ENCODE measurements at regions not wholly inside any gene's neighbourhood (a gene's known extent, or its start where the extent isn't known, plus 50 kb on each side); places are given as distances from the start of the nearest gene placed in this dataset.

DNA sequence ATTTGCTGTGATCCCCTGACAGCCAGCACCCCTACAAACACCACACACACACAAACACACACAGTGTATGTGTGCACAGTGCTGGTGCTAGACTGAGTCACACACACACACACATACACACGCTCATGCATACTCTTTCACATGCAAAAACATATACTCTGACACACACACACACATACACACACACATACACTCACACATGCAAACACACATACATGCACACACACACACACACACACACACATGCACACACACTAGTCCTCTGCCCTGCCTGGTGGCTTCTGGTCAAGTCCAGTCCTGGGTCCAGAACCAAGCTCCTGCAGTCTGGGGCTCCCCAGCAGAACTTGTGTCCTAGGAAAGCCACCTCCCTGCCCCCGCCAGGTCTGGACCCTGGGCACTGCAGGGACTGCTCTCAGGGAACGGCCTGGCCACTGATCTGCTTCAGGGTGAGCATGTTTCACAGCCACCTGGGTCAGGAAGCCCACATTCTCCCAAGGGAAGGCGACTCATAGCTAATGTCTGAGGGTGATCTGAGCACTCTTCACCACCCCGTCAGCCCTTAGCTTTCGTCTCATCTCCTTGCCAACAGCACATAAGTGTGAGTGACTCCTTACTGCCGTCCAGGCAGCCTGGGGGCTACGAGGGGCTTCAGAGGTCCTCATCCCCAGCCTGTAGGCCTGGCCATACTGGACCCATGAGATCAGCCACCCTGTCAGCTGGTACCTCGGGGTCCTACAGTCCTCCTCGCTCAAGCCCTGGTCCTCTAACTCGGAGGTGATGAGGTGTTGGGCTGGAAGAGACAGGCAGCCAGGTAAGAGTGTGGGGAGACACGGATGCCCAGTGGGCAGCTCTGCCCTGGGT is 88.1 kb downstream of the MCFD2 start:
- no peak for ATAC-seq (ENCODE audit: low FRiP score)

DNA sequence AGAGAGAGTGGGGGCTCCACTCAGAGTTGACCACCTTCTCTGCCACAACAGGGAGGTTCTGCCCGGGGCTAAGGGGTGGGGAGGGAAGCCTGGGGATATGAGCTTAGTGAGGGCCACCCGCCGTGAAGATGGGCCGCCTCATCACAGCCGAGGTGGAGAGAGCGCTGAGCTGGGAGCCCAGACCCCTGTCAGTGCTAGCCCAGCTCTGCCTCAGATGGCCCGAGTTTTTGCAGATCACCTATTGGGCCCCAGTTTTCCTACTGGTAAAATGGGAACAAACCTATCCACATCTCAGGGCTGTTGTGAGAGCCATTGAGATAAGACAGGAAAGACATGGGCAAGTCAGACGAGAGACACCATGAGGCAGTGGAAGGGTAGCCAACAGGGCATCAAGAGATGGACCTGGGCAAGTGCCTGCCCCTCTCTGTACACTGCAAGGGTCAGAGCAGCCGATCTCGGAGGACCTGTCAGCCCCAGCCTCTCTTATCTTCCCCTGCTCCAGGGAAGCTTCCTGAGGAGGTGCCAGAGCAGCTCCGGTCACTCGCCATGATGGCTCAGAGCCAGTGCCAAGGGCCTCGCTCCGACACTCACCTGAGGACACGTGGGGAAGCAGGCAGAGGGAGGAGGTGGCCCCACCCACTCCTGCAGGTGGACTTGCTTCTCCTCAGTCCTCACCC is 88.9 kb downstream of the MCFD2 start:
- intact Hi-C loops (cut with DNase I) = no loop called here
- Histone ChIP-seq H3K4me3 (ENCODE audit: low read length in 2 of 2) (no peak overlapping the region), H3K27ac (ENCODE audit: low read depth in 1 of 2, low read length in 2 of 2) (no peak overlapping the region), H3K27me3 (ENCODE audit: control insufficient read depth in 1 of 2, insufficient read depth in 2 of 2, low read length in 1 of 2) (no peaks in the 10 kb centered on the region), H3K4me1 (ENCODE audit: control insufficient read depth in 1 of 2, insufficient read depth in 2 of 2, low read length in 2 of 2) (no peaks in the 10 kb centered on the region), H3K36me3 (ENCODE audit: control insufficient read depth in 1 of 2, insufficient read depth in 2 of 2, low read length in 1 of 2) (no peaks in the 10 kb centered on the region), H3K9me3 (ENCODE audit: control insufficient read depth, low read length) (no peaks in the 10 kb centered on the region)
- ATAC-seq (ENCODE audit: low FRiP score) (no peak), DNase-seq (no peak)
- 91 to 92% methylated on average over 15 of the region's 15 CpGs for WGBS, 2 donors

More for the DNA sequence above, 88.1 kb downstream of the MCFD2 start:
- no peaks in the 10 kb centered on the region for H3K4me1 ChIP-seq (ENCODE audit: control insufficient read depth in 1 of 2, insufficient read depth in 2 of 2, low read length in 2 of 2)
- WGBS, 2 donors = 83 to 84% methylated on average over 12 of the region's 12 CpGs
- intact Hi-C loops (cut with DNase I) = no loop called here
- no peak overlapping the region for H3K27ac ChIP-seq (ENCODE audit: low read depth in 1 of 2, low read length in 2 of 2)
- H3K9me3 ChIP-seq (ENCODE audit: control insufficient read depth, low read length) = no peaks in the 10 kb centered on the region
- H3K27me3 ChIP-seq (ENCODE audit: control insufficient read depth in 1 of 2, insufficient read depth in 2 of 2, low read length in 1 of 2) = no peaks in the 10 kb centered on the region
- no peaks in the 10 kb centered on the region for H3K36me3 ChIP-seq (ENCODE audit: control insufficient read depth in 1 of 2, insufficient read depth in 2 of 2, low read length in 1 of 2)
- no peak for DNase-seq
- H3K4me3 ChIP-seq (ENCODE audit: low read length in 2 of 2) = no peak overlapping the region

DNA sequence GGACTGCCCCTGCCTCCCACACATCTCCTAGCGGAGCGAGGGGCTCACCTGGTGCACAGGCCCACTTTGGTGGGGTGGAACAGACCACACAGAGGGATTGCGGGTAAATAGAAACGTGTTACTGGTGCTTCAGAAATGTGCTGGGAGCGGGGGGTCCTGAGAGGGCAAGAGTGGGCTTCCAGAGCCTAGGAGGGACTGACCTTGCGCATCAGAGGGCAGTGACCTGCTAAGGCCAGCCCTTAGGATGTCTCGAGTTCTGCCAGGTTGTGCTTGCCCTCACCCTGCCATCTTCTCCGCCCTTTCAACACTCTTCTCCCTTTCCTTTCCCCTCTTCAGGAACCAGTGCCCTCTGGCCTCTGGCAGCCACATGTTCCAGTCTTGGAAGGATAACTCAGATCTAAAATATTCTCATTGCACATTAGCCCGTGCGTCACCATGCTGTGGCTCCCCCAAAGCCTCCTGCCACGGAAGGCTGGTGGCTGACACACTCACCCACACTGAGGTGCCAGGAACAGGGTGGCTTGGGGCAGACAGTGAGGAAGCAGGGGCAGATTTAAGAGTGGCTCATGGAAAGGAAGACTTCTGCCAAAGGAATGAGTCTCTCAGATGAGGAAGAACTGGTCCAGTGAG is 89.6 kb downstream of the MCFD2 start:
- intact Hi-C loops (cut with DNase I) = no loop called here
- no peak overlapping the region for H3K4me3 ChIP-seq (ENCODE audit: low read length in 2 of 2)
- no peak overlapping the region for H3K27ac ChIP-seq (ENCODE audit: low read depth in 1 of 2, low read length in 2 of 2)
- no peaks in the 10 kb centered on the region for H3K27me3 ChIP-seq (ENCODE audit: control insufficient read depth in 1 of 2, insufficient read depth in 2 of 2, low read length in 1 of 2)
- no peaks in the 10 kb centered on the region for H3K4me1 ChIP-seq (ENCODE audit: control insufficient read depth in 1 of 2, insufficient read depth in 2 of 2, low read length in 2 of 2)
- no peaks in the 10 kb centered on the region for H3K36me3 ChIP-seq (ENCODE audit: control insufficient read depth in 1 of 2, insufficient read depth in 2 of 2, low read length in 1 of 2)
- WGBS, 2 donors = 93 to 96% methylated on average over 11 of the region's 11 CpGs
- ATAC-seq (ENCODE audit: low FRiP score) (no peak), DNase-seq (no peak)
- H3K9me3 ChIP-seq (ENCODE audit: control insufficient read depth, low read length) = no peaks in the 10 kb centered on the region

DNA sequence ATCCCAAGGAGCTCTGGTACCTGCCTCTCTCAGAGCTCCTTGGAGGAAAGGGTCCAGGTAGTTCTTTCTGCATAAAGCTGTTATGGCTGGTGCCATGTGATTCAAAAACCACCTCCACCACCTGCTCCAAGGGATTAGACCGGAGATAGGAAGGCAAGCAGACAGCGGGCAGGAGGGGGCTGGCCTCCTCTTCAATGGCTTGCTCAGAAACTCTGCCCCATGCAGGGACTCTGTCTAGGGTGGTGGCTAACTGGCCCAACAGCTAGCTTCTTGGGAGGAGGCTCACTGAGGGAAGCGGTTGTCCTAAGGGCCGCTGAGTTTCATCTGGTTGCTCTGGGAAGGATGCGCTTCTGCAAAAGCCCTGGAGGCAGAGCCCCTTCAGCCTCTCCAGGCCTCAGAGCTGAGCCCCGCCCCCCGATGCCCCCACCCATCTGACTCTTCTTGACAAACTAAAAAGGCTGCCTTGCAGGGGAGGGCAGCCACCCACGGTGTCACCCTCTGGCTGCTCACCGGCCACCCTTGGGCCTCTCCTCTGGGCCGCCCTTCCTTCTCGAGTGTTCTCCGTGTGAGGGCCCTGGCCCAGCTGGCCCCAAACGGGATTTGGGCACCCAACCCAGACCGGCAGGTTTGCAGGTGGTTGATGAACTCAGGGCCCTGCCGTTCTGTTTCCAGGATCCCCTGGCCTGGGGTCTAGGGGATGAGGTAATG is 90.2 kb downstream of the MCFD2 start:
- DNase-seq = no peak
- H3K9me3 ChIP-seq (ENCODE audit: control insufficient read depth, low read length) = no peaks in the 10 kb centered on the region
- WGBS, 2 donors = 96 to 97% methylated on average over 15 of the region's 15 CpGs
- intact Hi-C loops (cut with DNase I) = no loop called here
- no peak overlapping the region for H3K4me3 ChIP-seq (ENCODE audit: low read length in 2 of 2)
- no peaks in the 10 kb centered on the region for H3K36me3 ChIP-seq (ENCODE audit: control insufficient read depth in 1 of 2, insufficient read depth in 2 of 2, low read length in 1 of 2)
- ATAC-seq (ENCODE audit: low FRiP score) = no peak
- H3K27me3 ChIP-seq (ENCODE audit: control insufficient read depth in 1 of 2, insufficient read depth in 2 of 2, low read length in 1 of 2) = no peaks in the 10 kb centered on the region
- no peak overlapping the region for H3K27ac ChIP-seq (ENCODE audit: low read depth in 1 of 2, low read length in 2 of 2)
- no peaks in the 10 kb centered on the region for H3K4me1 ChIP-seq (ENCODE audit: control insufficient read depth in 1 of 2, insufficient read depth in 2 of 2, low read length in 2 of 2)

DNA sequence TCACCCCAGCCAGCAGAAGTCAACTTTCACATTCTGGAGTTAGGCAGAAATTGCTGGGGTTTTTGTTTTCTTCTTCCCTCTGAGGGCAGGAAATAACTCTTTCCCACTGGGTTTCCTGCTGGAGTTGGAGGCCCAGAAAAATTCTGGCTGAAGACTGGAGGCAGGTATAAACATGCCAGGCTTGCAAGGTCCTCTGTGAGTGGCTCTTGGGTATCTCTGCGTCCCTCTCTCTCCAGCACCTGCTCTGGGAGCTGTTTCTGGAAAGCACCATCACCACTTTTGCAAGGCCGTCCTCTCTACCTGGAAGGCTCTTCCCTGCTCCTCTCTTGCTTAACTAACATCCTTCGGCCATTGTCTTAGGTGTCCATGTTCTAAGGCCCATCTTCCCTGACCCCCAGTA is 91.0 kb downstream of the MCFD2 start:
- ATAC-seq (ENCODE audit: low FRiP score) = no peak
- Histone ChIP-seq H3K9me3 (ENCODE audit: control insufficient read depth, low read length) (no peaks in the 10 kb centered on the region), H3K27ac (ENCODE audit: low read depth in 1 of 2, low read length in 2 of 2) (no peak overlapping the region), H3K4me3 (ENCODE audit: low read length in 2 of 2) (no peak overlapping the region), H3K36me3 (ENCODE audit: control insufficient read depth in 1 of 2, insufficient read depth in 2 of 2, low read length in 1 of 2) (no peaks in the 10 kb centered on the region), H3K27me3 (ENCODE audit: control insufficient read depth in 1 of 2, insufficient read depth in 2 of 2, low read length in 1 of 2) (no peaks in the 10 kb centered on the region), H3K4me1 (ENCODE audit: control insufficient read depth in 1 of 2, insufficient read depth in 2 of 2, low read length in 2 of 2) (no peaks in the 10 kb centered on the region)
- no peak for DNase-seq
- intact Hi-C loops (cut with DNase I) = no loop called here
- WGBS, 2 donors = 98 to 99% methylated on average over 3 of the region's 3 CpGs

DNA sequence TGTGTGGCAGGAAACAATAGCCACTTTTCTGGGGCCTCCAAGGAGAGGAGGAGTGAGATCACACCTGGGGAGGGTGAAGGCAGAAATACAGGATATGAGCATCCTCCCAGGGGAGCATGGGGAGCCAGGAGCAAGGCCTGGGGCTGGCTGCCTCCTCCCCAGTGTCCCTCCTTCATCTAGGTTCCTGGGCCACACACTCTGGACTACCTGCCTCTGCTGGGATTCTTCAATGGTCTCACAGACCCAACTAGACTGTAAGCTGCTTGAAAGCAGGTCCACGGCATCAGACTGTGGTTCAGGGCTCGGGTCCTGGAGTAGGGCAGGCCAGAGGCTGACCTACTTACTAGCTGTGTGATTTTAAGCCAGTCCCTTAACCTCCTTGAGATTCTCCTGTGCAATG is 94.0 kb downstream of the MCFD2 start:
- peaks cover 6 to 8% of the 10 kb centered on the region in 2 donors for H3K4me1 ChIP-seq (ENCODE audit: control insufficient read depth in 1 of 2, insufficient read depth in 2 of 2, low read length in 2 of 2)
- 92 to 95% methylated on average over 2 of the region's 2 CpGs for WGBS, 2 donors
- intact Hi-C loops (cut with DNase I) = no loop called here
- ATAC-seq (ENCODE audit: low FRiP score) (no peak), DNase-seq (no peak)
- no peak overlapping the region for H3K27ac ChIP-seq (ENCODE audit: low read depth in 1 of 2, low read length in 2 of 2)
- no peak overlapping the region for H3K4me3 ChIP-seq (ENCODE audit: low read length in 2 of 2)
- no peaks in the 10 kb centered on the region for H3K36me3 ChIP-seq (ENCODE audit: control insufficient read depth in 1 of 2, insufficient read depth in 2 of 2, low read length in 1 of 2)
- H3K9me3 ChIP-seq (ENCODE audit: control insufficient read depth, low read length) = no peaks in the 10 kb centered on the region
- no peaks in the 10 kb centered on the region for H3K27me3 ChIP-seq (ENCODE audit: control insufficient read depth in 1 of 2, insufficient read depth in 2 of 2, low read length in 1 of 2)

DNA sequence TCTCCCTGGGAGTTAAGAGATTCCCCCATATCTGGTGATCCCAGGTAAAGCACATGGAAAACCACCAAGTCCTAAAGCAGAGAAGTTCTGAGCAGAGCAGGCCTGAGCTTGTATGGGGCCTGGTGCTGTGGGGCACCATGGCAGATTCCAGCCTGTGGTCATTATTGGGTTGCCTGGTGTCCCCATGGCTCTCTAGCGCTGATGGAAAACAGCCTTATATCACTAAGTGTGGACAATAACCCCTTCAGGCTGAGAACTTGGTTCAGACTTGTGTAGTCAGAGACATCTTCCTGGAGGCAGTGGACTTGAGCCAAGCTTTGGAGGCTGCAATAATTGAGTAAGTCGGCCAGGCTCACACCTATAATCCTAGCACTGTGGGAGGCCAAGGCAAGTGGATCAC is 96.8 kb downstream of the MCFD2 start:
- DNase-seq (no peak), ATAC-seq (ENCODE audit: low FRiP score) (no peak)
- 95 to 100% methylated on average over 2 of the region's 2 CpGs for WGBS, 2 donors
- peaks cover 6 to 16% of the 10 kb centered on the region in 2 donors for H3K4me1 ChIP-seq (ENCODE audit: control insufficient read depth in 1 of 2, insufficient read depth in 2 of 2, low read length in 2 of 2)
- peak overlapping the region; percentile 25 to 51 for H3K27ac ChIP-seq (ENCODE audit: low read depth in 1 of 2, low read length in 2 of 2)
- H3K36me3 ChIP-seq (ENCODE audit: control insufficient read depth in 1 of 2, insufficient read depth in 2 of 2, low read length in 1 of 2) = no peaks in the 10 kb centered on the region
- no peaks in the 10 kb centered on the region for H3K9me3 ChIP-seq (ENCODE audit: control insufficient read depth, low read length)
- no peaks in the 10 kb centered on the region for H3K27me3 ChIP-seq (ENCODE audit: control insufficient read depth in 1 of 2, insufficient read depth in 2 of 2, low read length in 1 of 2)
- H3K4me3 ChIP-seq (ENCODE audit: low read length in 2 of 2) = no peak overlapping the region
- intact Hi-C loops (cut with DNase I) = loop anchor here in 1 of 2 donors (5.0 kb wide), 1 partner anchor 58 kb away; no protein-coding TSS in a partner anchor

DNA sequence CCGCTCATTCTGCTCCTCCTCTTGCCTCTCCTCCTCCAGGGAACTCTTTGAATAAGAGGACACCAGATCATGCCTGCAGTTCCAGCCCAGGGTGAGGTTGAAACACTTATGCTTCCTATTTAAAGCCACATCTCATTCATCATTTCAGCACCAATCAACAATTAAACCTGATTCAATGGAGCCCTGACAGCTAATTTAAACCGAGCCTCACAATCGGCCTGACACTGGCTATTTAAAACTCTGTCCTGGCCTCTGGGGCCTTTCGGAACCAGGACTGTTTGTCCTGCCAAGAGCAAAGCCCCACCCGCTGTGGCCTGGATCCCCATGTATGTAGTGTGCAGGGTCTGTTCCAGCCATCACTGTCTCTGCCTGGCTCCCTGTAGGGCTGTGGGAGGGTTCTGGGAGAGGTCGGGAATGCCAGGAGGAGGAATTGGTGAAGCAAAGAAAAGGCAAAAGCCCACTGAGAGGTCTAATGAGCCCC is 97.4 kb downstream of the MCFD2 start:
- 3 to 12% methylated on average over 6 of the region's 6 CpGs for WGBS, 2 donors
- Histone ChIP-seq H3K27me3 (ENCODE audit: control insufficient read depth in 1 of 2, insufficient read depth in 2 of 2, low read length in 1 of 2) (no peaks in the 10 kb centered on the region), H3K4me3 (ENCODE audit: low read length in 2 of 2) (no peak overlapping the region), H3K27ac (ENCODE audit: low read depth in 1 of 2, low read length in 2 of 2) (peak overlapping the region in 1 of 2 donors; percentile 61), H3K36me3 (ENCODE audit: control insufficient read depth in 1 of 2, insufficient read depth in 2 of 2, low read length in 1 of 2) (no peaks in the 10 kb centered on the region), H3K4me1 (ENCODE audit: control insufficient read depth in 1 of 2, insufficient read depth in 2 of 2, low read length in 2 of 2) (peaks cover 8 to 19% of the 10 kb centered on the region in 2 donors), H3K9me3 (ENCODE audit: control insufficient read depth, low read length) (no peaks in the 10 kb centered on the region)
- intact Hi-C loops (cut with DNase I) = loop anchor here in 1 of 2 donors (5.0 kb wide), 1 partner anchor 59 kb away; no protein-coding TSS in a partner anchor
- ATAC-seq (ENCODE audit: low FRiP score) (peak; percentile 89), DNase-seq (peak; percentile 84 to 91)
